ENCODE measurements at regions not wholly inside any gene's neighbourhood (a gene's known extent, or its start where the extent isn't known, plus 50 kb on each side); places are given as distances from the start of the nearest gene placed in this dataset.
A peak's percentile ranks its signal among the peaks of the same experiment; 100 is the strongest.
"Not testable (repeated sequence)": the region's sequence is repeated elsewhere in the genome, so short reads cannot be mapped to it uniquely, and the experiment has no call there.

DNA sequence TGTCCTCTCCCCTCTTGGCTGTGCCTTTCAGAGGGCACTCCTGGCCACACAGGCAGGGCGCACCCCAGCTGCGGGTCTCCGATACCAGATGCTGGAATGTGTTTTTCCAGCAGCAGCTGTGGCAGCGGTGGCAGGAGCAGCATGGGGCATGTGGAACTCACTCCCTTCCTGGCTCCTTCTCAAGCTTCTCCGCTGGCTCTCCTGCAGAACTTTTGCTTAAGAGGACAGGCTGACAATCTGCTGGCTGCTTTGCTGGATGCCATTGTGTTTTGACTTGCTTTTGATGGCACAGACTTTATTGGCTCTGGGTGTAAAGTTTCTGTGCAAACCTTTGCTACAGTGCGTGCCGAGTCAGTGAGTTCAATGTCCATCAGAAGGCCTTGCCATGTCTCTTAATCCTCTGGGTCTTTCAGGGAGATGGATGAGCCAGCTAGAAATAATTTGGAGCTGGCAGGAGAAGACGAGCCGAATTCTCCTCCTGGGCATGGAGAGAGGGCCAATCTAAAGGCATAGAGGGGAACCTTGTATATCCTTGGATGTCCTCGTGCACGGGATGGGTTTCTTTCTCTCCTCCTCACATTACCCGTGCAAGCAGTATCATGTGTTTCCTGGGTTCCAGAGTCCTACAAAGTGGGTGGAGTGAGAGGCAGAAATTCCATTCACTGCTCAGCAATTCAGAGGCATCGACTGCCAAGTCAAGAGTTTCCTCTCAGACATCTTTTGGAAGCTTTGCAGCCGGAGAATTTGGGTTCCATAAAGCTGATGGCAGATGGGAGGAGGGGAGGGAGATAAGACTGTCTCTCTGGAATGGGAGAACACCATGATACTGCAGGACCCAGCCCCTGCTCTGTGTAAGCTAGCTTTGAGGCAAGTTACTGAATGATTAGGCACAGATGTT, 231.2 kb downstream of the FGF9 start:
- no peaks in the 10 kb centered on the region for H3K9me3 Mint-ChIP-seq
- H3K36me3 Mint-ChIP-seq, result no peaks in the 10 kb centered on the region
- H3K27ac Mint-ChIP-seq, result no peak overlapping the region

DNA sequence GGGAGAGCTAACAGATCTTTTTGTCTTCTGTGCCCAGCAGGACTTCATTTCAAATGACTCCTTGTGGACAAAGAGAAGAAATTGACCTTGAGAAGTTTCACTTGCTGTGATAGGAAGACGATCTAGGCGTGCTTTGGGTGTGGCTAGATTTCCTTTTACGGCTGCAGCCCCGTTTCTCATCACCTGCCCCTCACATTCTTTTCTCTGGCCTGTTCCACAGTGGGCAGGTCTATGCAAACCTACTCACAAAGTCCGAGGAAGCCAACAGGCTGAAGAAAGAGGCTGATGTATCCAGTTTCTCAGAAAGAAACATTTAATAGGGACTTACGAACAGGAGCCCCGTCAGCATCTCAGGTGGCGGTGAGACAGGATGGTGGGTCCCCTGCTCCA, 231.8 kb downstream of the FGF9 start:
- Mint-ChIP-seq H3K27ac (no peak overlapping the region), H3K4me3 (no peak overlapping the region), H3K9me3 (no peaks in the 10 kb centered on the region), H3K27me3 (no peaks in the 10 kb centered on the region), H3K4me1 (no peaks in the 10 kb centered on the region), H3K36me3 (no peaks in the 10 kb centered on the region)
- DNase-seq, result no peak

More for the DNA sequence above, 231.2 kb downstream of the FGF9 start:
- H3K4me3 Mint-ChIP-seq, result no peak overlapping the region
- no peaks in the 10 kb centered on the region for H3K4me1 Mint-ChIP-seq
- no peaks in the 10 kb centered on the region for H3K27me3 Mint-ChIP-seq
- DNase-seq, result no peak

DNA sequence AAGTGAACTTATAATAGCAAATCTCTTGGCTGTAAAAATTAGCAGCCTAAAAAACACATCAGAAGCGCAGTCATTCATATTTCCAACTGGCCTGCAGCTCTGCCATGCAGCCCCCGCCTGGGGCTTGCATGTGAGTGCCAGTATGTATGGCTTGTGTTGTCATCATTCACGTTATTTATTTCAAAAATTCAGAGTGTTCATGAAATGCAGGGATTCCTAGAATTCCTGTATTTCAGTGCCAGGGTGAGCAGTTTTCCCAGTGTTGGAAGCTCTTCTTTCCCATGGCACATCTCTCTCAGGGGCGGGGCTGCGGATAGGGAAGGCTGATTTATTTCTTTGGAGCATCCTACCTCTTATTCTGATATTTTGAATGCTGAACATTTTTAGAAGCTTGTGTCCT, 234.6 kb downstream of the FGF9 start:
- Mint-ChIP-seq H3K4me3 (no peak overlapping the region), H3K27ac (no peak overlapping the region), H3K4me1 (no peaks in the 10 kb centered on the region), H3K9me3 (no peaks in the 10 kb centered on the region), H3K27me3 (no peaks in the 10 kb centered on the region), H3K36me3 (no peaks in the 10 kb centered on the region)
- DNase-seq, result no peak

DNA sequence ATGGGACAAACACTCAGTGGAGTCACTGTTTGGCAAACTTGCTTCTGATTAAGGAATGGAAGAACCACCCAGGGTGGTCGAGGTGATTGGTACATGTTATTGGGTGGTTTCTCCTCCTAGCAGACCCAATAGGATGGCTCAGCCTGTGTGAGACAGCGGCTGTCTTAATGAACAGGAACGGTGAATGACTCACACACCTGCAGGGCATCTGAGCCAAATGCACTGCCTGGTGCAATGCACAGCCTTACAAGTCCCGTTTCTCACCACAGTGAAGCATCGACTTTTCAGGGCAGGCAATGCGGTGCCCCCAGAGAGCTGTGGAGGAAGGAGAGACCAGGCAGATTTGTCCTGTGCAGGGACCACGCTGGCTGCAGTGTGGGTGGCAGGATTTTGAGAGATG, 238.5 kb downstream of the FGF9 start:
- H3K27me3 Mint-ChIP-seq, result no peaks in the 10 kb centered on the region
- H3K4me1 Mint-ChIP-seq, result no peaks in the 10 kb centered on the region
- H3K4me3 Mint-ChIP-seq, result no peak overlapping the region
- no peak for DNase-seq
- no peaks in the 10 kb centered on the region for H3K9me3 Mint-ChIP-seq
- H3K36me3 Mint-ChIP-seq, result no peaks in the 10 kb centered on the region
- no peak overlapping the region for H3K27ac Mint-ChIP-seq

DNA sequence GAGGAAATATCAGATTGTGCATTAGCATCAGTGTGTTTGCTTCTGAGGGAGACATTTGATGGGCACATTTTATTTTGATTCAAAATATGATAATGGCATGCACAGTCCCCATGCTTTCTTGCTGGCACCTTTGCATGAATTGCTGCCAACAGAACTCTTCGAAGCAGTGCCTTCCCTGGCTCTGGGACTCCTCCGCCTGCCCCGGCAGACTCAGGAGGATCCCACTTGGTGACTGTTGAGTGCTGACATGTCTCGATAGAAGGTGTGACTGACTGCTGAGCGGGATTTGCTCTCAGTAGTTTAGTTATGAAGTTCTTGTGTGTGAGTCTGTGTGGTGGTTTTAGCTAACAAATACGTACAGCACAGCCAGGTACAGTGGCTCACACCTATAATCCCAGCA, 239.7 kb downstream of the FGF9 start:
- Mint-ChIP-seq H3K4me3 (no peak overlapping the region), H3K27ac (no peak overlapping the region), H3K27me3 (no peaks in the 10 kb centered on the region), H3K36me3 (no peaks in the 10 kb centered on the region), H3K4me1 (no peaks in the 10 kb centered on the region), H3K9me3 (no peaks in the 10 kb centered on the region)
- no peak for DNase-seq

DNA sequence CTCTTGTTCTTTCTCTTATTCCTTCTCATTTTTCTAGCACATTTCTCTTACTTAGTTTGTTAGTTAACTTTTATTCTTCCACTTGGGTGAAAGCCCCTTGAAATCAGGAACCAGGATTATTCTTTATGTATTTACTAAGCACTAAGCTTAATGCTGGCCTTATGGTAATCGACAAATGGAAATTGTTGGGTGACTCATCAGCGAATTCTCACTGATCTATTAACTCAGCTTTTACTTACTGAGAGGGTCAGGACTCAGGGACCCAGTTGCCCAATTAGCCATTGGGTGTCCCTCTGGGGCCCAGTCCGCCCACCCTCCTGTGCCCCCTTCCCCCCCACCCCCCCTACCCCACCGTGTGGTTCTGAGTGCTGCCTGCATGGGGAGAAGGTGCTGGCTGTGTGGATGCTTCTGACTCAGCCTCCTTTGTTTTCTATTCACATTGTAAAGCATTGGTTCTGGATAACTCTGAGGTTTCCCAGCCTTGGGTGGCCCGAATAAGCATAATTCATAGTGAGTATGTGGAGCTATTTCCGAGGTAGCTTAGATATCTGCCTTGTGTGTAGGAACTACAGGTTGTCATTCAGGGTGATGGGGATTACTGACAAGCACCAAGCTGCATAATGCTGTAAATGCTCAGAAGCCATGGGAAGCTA, 240.9 kb downstream of the FGF9 start:
- Mint-ChIP-seq H3K27me3 (no peaks in the 10 kb centered on the region), H3K27ac (no peak overlapping the region), H3K4me1 (no peaks in the 10 kb centered on the region), H3K4me3 (no peak overlapping the region), H3K9me3 (no peaks in the 10 kb centered on the region), H3K36me3 (no peaks in the 10 kb centered on the region)
- DNase-seq, result no peak

DNA sequence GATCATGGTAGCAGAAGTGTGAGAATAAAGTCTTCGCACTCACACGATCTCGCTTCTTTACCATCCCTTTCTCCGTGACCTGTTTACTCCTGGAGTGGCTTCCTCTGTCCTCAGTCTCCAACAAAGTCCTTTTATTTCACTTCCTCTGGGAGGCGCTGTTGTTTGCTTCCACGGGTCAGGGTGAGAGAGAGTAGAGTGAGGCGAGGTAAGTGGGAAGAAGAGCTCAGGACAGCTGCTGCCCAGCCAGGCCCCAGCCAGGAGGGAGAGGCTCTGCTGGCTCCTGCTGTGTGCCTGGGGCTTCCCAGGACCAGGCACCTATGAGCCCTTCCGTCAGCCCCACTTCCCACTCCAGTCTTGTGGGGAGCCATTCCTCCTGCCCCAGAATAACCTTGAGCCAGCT, 242.1 kb downstream of the FGF9 start:
- Mint-ChIP-seq H3K4me3 (no peak overlapping the region), H3K4me1 (no peaks in the 10 kb centered on the region), H3K36me3 (no peaks in the 10 kb centered on the region), H3K9me3 (no peaks in the 10 kb centered on the region), H3K27ac (no peak overlapping the region), H3K27me3 (no peaks in the 10 kb centered on the region)
- DNase-seq, result peak; percentile 2

DNA sequence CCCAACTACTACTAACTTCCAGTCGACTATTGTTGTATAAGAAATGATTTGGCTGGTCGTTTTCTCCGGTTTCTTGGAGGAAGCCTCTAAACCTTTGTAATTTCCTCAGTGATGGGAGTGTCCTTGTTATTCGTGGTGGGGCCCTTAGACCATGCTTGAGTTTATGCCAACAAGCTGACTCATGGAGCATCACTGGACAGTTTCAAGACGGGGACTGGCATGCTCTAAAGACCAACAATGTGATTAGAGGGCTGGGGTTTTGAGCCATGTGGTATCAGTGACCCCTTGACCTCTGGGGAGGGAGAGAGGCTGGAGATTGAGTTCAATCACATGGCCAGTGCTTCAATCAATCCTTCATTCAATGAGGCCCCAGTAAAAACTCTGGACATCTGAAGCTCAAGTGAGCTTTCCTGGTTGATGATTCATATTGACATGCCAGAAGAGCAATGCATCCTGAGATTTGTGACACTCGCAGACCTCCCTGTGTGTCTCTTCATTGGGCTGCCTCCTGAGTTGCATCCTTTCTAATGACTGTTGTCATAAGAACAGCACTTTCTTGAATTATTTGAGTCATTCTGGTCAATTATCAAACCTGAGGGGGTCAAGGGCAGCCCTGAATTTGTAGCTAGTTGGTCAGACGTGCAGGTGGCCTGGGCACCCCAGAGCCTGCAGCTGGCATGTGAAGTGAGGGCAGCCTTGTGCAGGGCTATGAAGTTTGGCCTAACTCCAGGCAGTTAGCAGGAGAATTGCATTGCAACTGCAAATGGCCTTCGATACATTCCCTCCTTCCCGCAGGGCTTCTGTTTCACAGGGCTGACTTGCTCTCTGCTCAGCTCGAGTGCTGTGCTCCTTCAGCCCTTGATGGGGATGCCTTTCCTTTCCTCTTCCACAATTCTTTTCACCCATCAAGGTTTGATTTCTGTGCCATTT, 246.5 kb downstream of the FGF9 start:
- DNase-seq, result no peak
- Mint-ChIP-seq H3K27ac (no peak overlapping the region), H3K9me3 (no peaks in the 10 kb centered on the region), H3K4me1 (no peaks in the 10 kb centered on the region), H3K36me3 (no peaks in the 10 kb centered on the region), H3K4me3 (no peak overlapping the region), H3K27me3 (no peaks in the 10 kb centered on the region)

DNA sequence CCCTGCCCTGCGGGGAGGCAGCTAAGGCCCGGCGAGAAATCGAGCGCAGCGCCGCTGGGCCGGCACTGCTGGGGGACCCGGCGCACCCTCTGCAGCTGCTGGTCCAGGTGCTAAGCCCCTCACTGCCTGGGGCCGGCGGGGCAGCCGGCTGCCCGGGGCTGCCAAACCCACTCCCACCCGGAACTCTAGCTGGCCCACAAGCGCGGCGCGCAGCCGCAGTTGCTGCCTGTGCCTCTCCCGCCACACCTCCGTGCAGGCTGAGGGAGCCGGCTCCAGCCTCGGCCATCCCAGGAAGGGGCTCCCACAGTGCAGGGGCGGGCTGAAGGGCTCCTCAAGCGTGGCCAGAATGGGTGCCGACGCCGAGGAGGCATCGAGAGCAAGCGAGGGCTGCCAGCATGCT, 249.9 kb downstream of the FGF9 start:
- not testable (repeated sequence) for H3K36me3 Mint-ChIP-seq, H3K27me3 Mint-ChIP-seq, H3K9me3 Mint-ChIP-seq, H3K4me1 Mint-ChIP-seq, H3K27ac Mint-ChIP-seq, H3K4me3 Mint-ChIP-seq, DNase-seq

DNA sequence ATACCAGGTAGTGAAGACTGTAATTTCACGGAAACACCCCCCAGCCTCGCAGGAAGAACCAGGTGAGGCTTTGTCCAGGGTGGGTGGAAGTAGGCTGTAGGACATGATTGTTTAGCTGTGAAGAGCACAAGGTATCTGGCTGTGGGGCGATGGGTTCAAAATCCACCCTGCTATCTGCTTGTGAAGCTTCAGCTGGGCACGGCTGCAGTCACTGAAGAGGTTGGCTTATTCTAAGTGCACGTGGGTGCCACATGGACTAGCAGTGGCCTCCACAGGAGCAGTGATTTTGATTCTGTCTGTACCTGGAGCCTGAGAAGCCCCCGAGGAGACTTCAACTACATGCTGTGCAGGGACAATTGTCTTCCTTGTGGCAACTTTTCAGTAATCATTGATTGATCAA, 254.1 kb downstream of the FGF9 start:
- Mint-ChIP-seq H3K4me1 (no peaks in the 10 kb centered on the region), H3K27ac (no peak overlapping the region), H3K4me3 (no peak overlapping the region), H3K36me3 (no peaks in the 10 kb centered on the region), H3K9me3 (no peaks in the 10 kb centered on the region), H3K27me3 (no peaks in the 10 kb centered on the region)
- DNase-seq, result no peak

DNA sequence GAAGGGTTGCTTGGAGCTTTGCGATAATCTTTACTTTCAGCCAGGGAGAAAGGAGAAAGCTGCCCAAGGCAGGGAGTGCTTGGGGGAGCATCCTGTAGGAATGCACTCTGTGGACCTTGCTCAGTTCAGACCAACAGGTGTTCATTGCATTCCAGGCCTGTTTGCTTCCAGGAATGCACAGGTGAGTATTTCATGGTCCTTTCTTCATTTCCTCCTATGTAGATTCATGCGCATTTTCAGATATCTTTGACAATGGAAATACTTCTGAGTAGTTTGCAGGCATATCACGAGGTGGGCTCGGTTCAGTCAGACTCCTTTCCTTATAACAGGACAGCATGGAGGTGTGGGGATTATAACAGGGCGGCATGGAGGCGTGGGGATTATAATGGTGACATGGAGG, 254.8 kb downstream of the FGF9 start:
- DNase-seq, result no peak
- Mint-ChIP-seq H3K27ac (no peak overlapping the region), H3K9me3 (no peaks in the 10 kb centered on the region), H3K4me3 (no peak overlapping the region), H3K36me3 (no peaks in the 10 kb centered on the region), H3K4me1 (no peaks in the 10 kb centered on the region), H3K27me3 (no peaks in the 10 kb centered on the region)

DNA sequence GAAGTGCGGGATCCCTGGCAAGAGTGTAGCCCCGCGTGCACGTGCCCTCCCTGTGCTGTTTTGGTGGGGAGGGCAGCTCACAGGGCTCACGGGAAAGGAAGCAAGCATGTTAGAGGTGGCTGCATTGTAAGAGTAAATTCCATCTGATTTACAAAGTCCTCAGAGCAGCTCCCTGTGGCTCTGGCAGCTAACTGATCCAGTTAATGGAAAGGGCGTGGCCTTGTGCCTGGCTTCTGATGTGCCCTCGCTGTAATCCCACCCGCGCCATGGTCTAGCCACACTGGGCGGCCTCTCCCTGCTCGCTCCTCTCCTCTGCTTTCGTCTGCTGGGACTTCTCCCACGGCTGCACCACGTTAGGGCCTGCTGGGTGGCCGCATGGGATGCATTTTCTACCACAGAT, 258.5 kb downstream of the FGF9 start:
- H3K27ac Mint-ChIP-seq, result no peak overlapping the region
- H3K36me3 Mint-ChIP-seq, result no peaks in the 10 kb centered on the region
- H3K9me3 Mint-ChIP-seq, result no peaks in the 10 kb centered on the region
- no peak overlapping the region for H3K4me3 Mint-ChIP-seq
- H3K27me3 Mint-ChIP-seq, result no peaks in the 10 kb centered on the region
- no peaks in the 10 kb centered on the region for H3K4me1 Mint-ChIP-seq
- DNase-seq, result no peak

DNA sequence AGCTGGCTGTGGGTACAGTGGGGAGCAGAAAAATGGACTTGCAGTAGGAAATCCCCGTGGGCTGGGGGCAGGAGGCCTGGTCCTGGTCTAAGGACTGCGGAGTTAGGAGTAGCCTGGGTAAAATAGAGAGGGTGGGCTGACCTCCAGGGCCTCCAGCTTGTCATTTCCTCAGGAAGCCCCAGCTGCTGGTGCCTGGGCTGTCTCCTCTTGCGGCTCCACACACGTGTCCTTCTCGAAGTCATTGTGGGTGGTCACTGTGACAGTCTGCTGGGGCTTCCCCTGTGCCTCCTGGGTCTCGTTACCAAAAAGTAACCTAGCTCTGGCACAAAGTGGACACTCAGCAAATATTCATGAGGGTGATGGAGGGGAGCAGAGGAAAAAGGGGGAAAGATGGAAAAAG, 259.7 kb downstream of the FGF9 start:
- no peaks in the 10 kb centered on the region for H3K27me3 Mint-ChIP-seq
- no peaks in the 10 kb centered on the region for H3K4me1 Mint-ChIP-seq
- no peak for DNase-seq
- no peaks in the 10 kb centered on the region for H3K9me3 Mint-ChIP-seq
- H3K36me3 Mint-ChIP-seq, result no peaks in the 10 kb centered on the region
- H3K27ac Mint-ChIP-seq, result no peak overlapping the region
- no peak overlapping the region for H3K4me3 Mint-ChIP-seq

DNA sequence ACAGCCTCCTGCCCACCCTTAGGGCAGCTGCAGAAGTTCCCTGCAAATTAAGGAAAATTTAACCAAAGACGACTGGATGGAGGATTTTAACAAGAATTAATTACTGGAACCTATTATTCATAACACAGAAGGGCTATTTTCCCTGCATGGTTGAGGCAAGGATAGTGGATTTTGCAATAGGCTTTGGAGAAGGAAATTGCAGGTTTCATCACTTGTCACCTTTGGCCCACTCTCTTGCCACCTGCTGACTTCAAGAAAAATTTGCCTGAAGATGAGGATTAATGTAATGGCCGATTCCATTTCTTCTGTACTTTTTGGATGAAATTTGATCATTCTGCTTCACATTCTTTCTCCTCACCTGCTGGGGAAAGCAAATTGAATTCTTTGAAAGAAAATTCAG, 261.7 kb downstream of the FGF9 start:
- Mint-ChIP-seq H3K4me3 (no peak overlapping the region), H3K36me3 (no peaks in the 10 kb centered on the region), H3K9me3 (no peaks in the 10 kb centered on the region), H3K27ac (no peak overlapping the region), H3K4me1 (no peaks in the 10 kb centered on the region), H3K27me3 (no peaks in the 10 kb centered on the region)
- no peak for DNase-seq

DNA sequence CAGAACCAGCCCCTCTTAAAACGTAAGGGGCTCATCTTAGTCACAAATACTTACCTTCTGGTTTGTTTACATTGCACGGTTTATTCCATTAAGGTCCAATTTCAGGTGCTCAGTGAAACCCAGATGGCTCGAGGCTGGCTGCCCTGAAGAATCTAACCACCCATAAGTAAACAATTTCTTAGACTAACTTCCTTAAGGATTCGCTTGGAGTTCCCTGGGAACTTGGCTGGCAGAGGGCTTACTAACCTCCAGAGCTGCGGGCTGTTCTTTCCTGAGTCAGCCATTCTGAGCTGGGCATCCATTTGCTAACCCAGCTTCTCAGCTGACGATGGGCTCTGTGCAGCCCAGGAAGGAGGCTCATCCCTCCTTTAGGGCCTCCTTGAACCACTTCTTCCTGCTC, 262.1 kb downstream of the FGF9 start:
- Mint-ChIP-seq H3K9me3 (no peaks in the 10 kb centered on the region), H3K27ac (no peak overlapping the region), H3K27me3 (peaks cover 4% of the 10 kb centered on the region), H3K36me3 (no peaks in the 10 kb centered on the region), H3K4me3 (no peak overlapping the region), H3K4me1 (no peaks in the 10 kb centered on the region)
- DNase-seq, result no peak

Measured in activated naive CD8-positive, alpha-beta T cell treated with anti-CD3 and anti-CD28 coated beads for 36 hours (primary cell).